Activated gamma-delta T cell treated with Interleukin-2 at 50 U/mL for 16 hours (primary cell): ENCODE measurements at regions not wholly inside any gene's neighbourhood (a gene's known extent, or its start where the extent isn't known, plus 50 kb on each side); places are given as distances from the start of the nearest gene placed in this dataset.

Experiments used
- DNase-seq: peaks from one replicate; pipeline ENCODE4 v3.0.0-alpha.2; 2020

- DNase-seq = no peak
Measured at GRCh38 chr4:14865031-14865366, 137.3 kb upstream of the CPEB2 start.

- no peak for DNase-seq
Measured at GRCh38 chr4:14865804-14866203, 136.5 kb upstream of the CPEB2 start.

- DNase-seq = no peak
Measured at GRCh38 chr4:14867847-14868246, 134.4 kb upstream of the CPEB2 start.

- DNase-seq = no peak
Measured at GRCh38 chr4:14868426-14869395, 133.6 kb upstream of the CPEB2 start.

- peak; percentile 6 for DNase-seq
Measured at GRCh38 chr4:14871676-14872430, 130.4 kb upstream of the CPEB2 start.

GRCh38 chr4:14874990-14875389 lies 127.3 kb upstream of the CPEB2 start:
- DNase-seq = no peak

- DNase-seq = no peak
Measured at GRCh38 chr4:14877246-14878225, 124.7 kb upstream of the CPEB2 start.

GRCh38 chr4:14878681-14879080 lies 123.6 kb upstream of the CPEB2 start:
- DNase-seq = no peak

GRCh38 chr4:14879683-14880082 lies 122.6 kb upstream of the CPEB2 start:
- DNase-seq = no peak

GRCh38 chr4:14880805-14881204 lies 121.5 kb upstream of the CPEB2 start:
- DNase-seq = no peak

GRCh38 chr4:14883166-14883565 lies 119.1 kb upstream of the CPEB2 start:
- no peak for DNase-seq

GRCh38 chr4:14883661-14884060 lies 118.6 kb upstream of the CPEB2 start:
- DNase-seq = no peak

- DNase-seq = no peak
Measured at GRCh38 chr4:14887842-14888433, 114.3 kb upstream of the CPEB2 start.

- no peak for DNase-seq
Measured at GRCh38 chr4:14888790-14889572, 113.3 kb upstream of the CPEB2 start.

- DNase-seq = no peak
Measured at GRCh38 chr4:14892563-14892962, 109.7 kb upstream of the CPEB2 start.

GRCh38 chr4:14893713-14894112 lies 108.6 kb upstream of the CPEB2 start:
- no peak for DNase-seq

- no peak for DNase-seq
Measured at GRCh38 chr4:14894392-14895292, 107.6 kb upstream of the CPEB2 start.

GRCh38 chr4:14896656-14897175 lies 105.6 kb upstream of the CPEB2 start:
- DNase-seq = no peak

- no peak for DNase-seq
Measured at GRCh38 chr4:14897217-14897616, 105.1 kb upstream of the CPEB2 start.

- DNase-seq = no peak
Measured at GRCh38 chr4:14898989-14899388, 103.3 kb upstream of the CPEB2 start.
